ENCODE measurements at regions not wholly inside any gene's neighbourhood (a gene's known extent, or its start where the extent isn't known, plus 50 kb on each side); places are given as distances from the start of the nearest gene placed in this dataset.

DNA sequence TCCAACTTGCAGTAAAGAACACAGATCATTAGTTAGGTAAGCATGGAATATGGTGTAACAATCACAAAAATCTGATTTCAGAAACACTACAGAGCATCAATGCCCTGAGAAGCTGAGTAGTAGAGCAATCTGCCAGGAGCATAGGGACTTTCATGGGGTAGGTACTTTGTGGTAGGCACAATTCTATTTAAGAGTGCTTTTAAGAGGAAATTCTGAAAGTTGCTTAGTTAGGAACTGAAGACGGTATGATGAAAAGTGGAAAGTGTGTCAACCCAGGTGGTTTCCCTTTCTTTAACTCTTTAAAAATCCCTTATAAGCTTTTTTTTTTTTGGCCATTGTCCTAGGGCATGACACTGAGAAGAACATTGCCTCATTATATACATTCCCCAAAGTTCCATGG lies 535.7 kb upstream of the FBXO33 start:
- Histone ChIP-seq H3F3A (ENCODE audit: insufficient read depth, low read length, poor library complexity, severe bottlenecking) (no peaks in the 10 kb centered on the region), H3K9ac (ENCODE audit: low read length) (no peak overlapping the region), H3K9me2 (ENCODE audit: insufficient read depth, low read length) (no peaks in the 10 kb centered on the region), H2AFZ (ENCODE audit: low read depth, low read length) (no peak overlapping the region), H3K4me3 (ENCODE audit: low read length) (no peak overlapping the region), H3K27ac (ENCODE audit: low read length) (no peak overlapping the region), H3K27me3 (ENCODE audit: insufficient read depth, low read depth, low read length) (no peaks in the 10 kb centered on the region), H3K9me3 (ENCODE audit: low read length) (no peaks in the 10 kb centered on the region), H3K36me3 (ENCODE audit: insufficient read depth, low read length) (no peaks in the 10 kb centered on the region), H3K4me2 (ENCODE audit: low read length) (no peak overlapping the region), H3K79me2 (replicated peaks; ENCODE audit: insufficient read depth, low read length) (no peaks in the 10 kb centered on the region), H4K20me1 (ENCODE audit: insufficient read depth) (no peaks in the 10 kb centered on the region)
- TF ChIP-seq, protein P1, sequence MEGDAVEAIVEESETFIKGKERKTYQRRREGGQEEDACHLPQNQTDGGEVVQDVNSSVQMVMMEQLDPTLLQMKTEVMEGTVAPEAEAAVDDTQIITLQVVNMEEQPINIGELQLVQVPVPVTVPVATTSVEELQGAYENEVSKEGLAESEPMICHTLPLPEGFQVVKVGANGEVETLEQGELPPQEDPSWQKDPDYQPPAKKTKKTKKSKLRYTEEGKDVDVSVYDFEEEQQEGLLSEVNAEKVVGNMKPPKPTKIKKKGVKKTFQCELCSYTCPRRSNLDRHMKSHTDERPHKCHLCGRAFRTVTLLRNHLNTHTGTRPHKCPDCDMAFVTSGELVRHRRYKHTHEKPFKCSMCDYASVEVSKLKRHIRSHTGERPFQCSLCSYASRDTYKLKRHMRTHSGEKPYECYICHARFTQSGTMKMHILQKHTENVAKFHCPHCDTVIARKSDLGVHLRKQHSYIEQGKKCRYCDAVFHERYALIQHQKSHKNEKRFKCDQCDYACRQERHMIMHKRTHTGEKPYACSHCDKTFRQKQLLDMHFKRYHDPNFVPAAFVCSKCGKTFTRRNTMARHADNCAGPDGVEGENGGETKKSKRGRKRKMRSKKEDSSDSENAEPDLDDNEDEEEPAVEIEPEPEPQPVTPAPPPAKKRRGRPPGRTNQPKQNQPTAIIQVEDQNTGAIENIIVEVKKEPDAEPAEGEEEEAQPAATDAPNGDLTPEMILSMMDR (IDR thresholded peaks at IDR 0.05; ENCODE audit: poor library complexity, severe bottlenecking) = no peak
- TF ChIP-seq TAF1 (IDR thresholded peaks at IDR 0.05; ENCODE audit: low read depth) (no peak), RAD21 (conservative IDR thresholded peaks at IDR 0.05) (no peak), EZH2 (IDR thresholded peaks at IDR 0.05; ENCODE audit: borderline replicate concordance, insufficient read depth, low read length, poor library complexity, severe bottlenecking) (no peak), EP300 (conservative IDR thresholded peaks at IDR 0.05; ENCODE audit: poor library complexity, severe bottlenecking) (no peak), MXI1 (conservative IDR thresholded peaks at IDR 0.05; ENCODE audit: poor library complexity, severe bottlenecking) (no peak), SMC3 (conservative IDR thresholded peaks at IDR 0.05; ENCODE audit: poor library complexity) (no peak), REST (IDR thresholded peaks at IDR 0.05; ENCODE audit: borderline replicate concordance) (no peak)

DNA sequence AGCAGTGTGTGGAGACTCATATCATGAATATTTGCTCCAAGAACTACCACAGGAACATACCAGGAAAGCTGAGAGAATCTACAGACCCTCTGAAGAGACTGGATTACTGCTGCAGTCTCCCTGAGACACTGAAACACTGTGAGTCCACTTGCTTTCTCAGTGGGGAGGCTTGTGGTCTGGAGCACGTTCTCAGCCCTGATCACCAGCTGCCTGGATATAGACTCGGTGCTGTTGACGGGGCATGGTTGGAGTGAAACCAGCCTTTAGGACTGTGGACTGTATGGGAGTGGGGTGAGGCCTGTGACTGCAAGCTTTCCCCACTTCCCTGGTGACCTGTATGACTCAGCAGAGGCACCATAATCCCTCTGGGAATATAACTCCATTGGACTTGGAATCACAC lies 525.8 kb upstream of the FBXO33 start:
- no peak overlapping the region for H3K4me2 ChIP-seq (ENCODE audit: low read length)
- H3K27me3 ChIP-seq (ENCODE audit: insufficient read depth, low read depth, low read length) = no peaks in the 10 kb centered on the region
- H4K20me1 ChIP-seq (ENCODE audit: insufficient read depth) = no peaks in the 10 kb centered on the region
- H3K9me3 ChIP-seq (ENCODE audit: low read length) = peaks cover 6% of the 10 kb centered on the region
- no peaks in the 10 kb centered on the region for H3K9me2 ChIP-seq (ENCODE audit: insufficient read depth, low read length)
- H3K36me3 ChIP-seq (ENCODE audit: insufficient read depth, low read length) = no peaks in the 10 kb centered on the region
- H3K9ac ChIP-seq (ENCODE audit: low read length) = no peak overlapping the region
- TF ChIP-seq RAD21 (conservative IDR thresholded peaks at IDR 0.05) (no peak), EZH2 (IDR thresholded peaks at IDR 0.05; ENCODE audit: borderline replicate concordance, insufficient read depth, low read length, poor library complexity, severe bottlenecking) (no peak), SMC3 (conservative IDR thresholded peaks at IDR 0.05; ENCODE audit: poor library complexity) (no peak), MXI1 (conservative IDR thresholded peaks at IDR 0.05; ENCODE audit: poor library complexity, severe bottlenecking) (no peak), POLR2AphosphoS5 (IDR thresholded peaks at IDR 0.05) (no peak), EP300 (conservative IDR thresholded peaks at IDR 0.05; ENCODE audit: poor library complexity, severe bottlenecking) (no peak), REST (IDR thresholded peaks at IDR 0.05; ENCODE audit: borderline replicate concordance) (no peak), TAF1 (IDR thresholded peaks at IDR 0.05; ENCODE audit: low read depth) (no peak)
- TF ChIP-seq, protein P1 (IDR thresholded peaks at IDR 0.05; ENCODE audit: poor library complexity, severe bottlenecking) = no peak
- no peak overlapping the region for H3K27ac ChIP-seq (ENCODE audit: low read length)
- H3K79me2 ChIP-seq (replicated peaks; ENCODE audit: insufficient read depth, low read length) = no peaks in the 10 kb centered on the region
- H3K4me3 ChIP-seq (ENCODE audit: low read length) = no peak overlapping the region
- H3F3A ChIP-seq (ENCODE audit: insufficient read depth, low read length, poor library complexity, severe bottlenecking) = no peaks in the 10 kb centered on the region
- H2AFZ ChIP-seq (ENCODE audit: low read depth, low read length) = no peak overlapping the region

Measured in neural cell (in vitro differentiated cells).